ENCODE measurements at regions not wholly inside any gene's neighbourhood (a gene's known extent, or its start where the extent isn't known, plus 50 kb on each side); places are given as distances from the start of the nearest gene placed in this dataset.

DNA sequence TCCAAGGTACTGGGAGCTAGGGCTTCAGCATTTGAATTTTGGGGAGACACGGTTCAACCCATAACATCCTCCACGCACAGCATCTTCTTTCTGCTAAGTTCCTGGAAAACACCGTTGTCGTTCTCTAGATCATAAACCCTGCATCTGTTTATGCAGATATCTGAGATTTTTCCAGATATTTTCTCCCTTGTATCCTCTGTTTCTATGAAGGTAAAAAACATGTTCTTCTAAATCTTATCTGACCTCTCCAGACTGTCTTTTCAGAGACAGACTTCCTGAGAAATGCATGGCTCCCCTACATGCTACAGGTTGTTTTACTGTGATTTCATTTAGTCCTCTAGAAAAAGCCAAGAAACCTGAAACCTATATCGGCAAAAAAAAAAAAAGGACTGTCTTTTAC is 152.3 kb upstream of the KLF3 start:
- TF ChIP-seq, protein P1, sequence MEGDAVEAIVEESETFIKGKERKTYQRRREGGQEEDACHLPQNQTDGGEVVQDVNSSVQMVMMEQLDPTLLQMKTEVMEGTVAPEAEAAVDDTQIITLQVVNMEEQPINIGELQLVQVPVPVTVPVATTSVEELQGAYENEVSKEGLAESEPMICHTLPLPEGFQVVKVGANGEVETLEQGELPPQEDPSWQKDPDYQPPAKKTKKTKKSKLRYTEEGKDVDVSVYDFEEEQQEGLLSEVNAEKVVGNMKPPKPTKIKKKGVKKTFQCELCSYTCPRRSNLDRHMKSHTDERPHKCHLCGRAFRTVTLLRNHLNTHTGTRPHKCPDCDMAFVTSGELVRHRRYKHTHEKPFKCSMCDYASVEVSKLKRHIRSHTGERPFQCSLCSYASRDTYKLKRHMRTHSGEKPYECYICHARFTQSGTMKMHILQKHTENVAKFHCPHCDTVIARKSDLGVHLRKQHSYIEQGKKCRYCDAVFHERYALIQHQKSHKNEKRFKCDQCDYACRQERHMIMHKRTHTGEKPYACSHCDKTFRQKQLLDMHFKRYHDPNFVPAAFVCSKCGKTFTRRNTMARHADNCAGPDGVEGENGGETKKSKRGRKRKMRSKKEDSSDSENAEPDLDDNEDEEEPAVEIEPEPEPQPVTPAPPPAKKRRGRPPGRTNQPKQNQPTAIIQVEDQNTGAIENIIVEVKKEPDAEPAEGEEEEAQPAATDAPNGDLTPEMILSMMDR (IDR thresholded peaks at IDR 0.05; ENCODE audit: low read depth, low read length): no peak
- no peak overlapping the region for H3K4me3 ChIP-seq (replicated peaks in 1 of 2; ENCODE audit: low read depth in 2 of 2, low read length in 2 of 2)
- no peak for DNase-seq (ENCODE audit: low read depth in 2 of 2)

DNA sequence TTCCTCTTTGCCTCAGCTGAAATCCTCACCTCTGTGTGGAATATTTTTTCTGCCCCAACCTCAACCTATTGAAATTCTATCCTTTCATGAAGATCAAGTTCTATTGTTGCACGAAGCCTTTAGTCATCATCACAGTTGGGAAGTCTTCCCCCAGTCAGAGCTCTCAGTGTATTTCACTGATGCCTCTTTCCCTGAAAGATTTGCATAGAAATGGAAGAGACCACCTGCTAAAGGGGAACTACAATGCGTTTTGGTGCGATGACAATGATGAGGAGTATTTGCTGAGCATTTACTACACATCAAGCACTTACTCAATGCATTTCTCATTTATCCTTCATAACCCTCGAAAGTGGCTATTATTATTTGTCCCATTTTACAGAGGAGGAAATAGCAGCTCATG is 151.2 kb upstream of the KLF3 start:
- no peak for DNase-seq (ENCODE audit: low read depth in 2 of 2)
- TF ChIP-seq, protein P1 (IDR thresholded peaks at IDR 0.05; ENCODE audit: low read depth, low read length): no peak
- no peak overlapping the region for H3K4me3 ChIP-seq (replicated peaks in 1 of 2; ENCODE audit: low read depth in 2 of 2, low read length in 2 of 2)

DNA sequence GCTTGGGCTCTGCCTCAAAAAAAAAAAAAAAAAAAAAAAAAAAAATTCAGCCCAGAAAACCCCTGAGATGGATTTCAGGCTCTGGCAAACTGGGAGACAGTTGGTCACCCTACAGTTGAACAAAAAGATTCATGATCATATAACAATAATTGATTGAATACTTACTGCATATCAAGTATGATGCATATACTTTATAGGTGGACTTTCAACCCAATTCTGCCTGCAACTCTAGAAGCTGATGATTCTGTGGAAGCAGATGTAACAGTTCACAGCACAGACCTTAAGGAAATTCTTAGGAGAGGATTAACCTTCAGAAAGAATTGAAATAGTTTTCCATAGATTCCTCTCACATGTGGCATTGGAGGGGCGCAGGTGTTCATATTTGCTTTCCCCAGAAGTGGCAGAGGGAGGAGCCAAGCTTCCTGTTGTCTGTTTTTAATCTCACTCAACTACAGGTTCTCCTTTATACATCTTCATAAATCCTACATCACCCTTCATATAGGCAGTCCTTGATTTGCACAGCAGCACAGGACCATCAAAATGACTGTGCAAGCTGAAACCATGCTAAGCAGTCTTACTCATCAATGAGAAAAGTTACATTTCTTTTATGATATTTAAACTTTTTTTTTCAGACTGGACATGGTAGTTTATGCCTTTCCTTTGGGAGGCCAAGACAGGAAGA is 149.4 kb upstream of the KLF3 start:
- H3K4me3 ChIP-seq (replicated peaks in 1 of 2; ENCODE audit: low read depth in 2 of 2, low read length in 2 of 2): no peak overlapping the region
- TF ChIP-seq, protein P1 (IDR thresholded peaks at IDR 0.05; ENCODE audit: low read depth, low read length): no peak
- no peak for DNase-seq (ENCODE audit: low read depth in 2 of 2)

DNA sequence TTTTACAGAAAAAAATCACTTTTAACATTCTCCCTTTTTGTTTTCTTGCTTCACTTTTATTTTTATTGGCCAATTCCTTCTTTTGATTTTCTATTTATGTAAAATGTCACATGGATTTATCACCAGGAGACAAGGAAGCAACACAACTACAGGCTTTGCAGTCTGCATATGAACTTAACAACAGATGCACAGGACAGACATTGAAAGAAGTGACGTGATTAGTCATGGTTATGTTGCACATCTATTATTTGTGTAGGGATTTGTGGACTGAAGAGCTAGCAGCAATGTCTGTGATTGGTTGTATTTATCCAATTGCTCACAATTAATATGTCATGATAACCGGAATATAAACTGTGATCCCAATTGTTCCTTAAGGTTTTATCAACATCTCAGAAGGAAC is 147.8 kb upstream of the KLF3 start:
- TF ChIP-seq, protein P1 (IDR thresholded peaks at IDR 0.05; ENCODE audit: low read depth, low read length): no peak
- no peak overlapping the region for H3K4me3 ChIP-seq (replicated peaks in 1 of 2; ENCODE audit: low read depth in 2 of 2, low read length in 2 of 2)
- no peak for DNase-seq (ENCODE audit: low read depth in 2 of 2)

DNA sequence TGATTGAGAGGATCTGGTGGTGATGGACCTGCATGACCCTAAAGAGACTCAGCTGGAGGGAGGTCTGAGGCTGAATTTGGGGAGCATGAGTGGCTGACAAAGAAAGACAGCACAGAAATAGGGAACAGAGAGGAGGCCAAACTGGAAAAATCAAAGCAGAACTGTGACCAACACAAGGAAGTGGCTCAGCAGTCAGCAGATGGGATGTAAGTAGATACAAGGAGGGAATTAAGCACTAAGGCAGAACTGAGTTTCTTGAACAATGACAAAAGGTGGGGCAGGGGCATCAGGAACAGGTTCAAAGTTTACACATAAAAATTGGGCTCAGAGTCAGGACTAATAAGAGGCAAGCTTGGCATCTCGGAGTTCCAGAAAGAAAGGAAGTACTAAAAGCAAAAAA is 144.3 kb upstream of the KLF3 start:
- DNase-seq (ENCODE audit: low read depth in 2 of 2): no peak
- TF ChIP-seq, protein P1 (IDR thresholded peaks at IDR 0.05; ENCODE audit: low read depth, low read length): no peak
- no peak overlapping the region for H3K4me3 ChIP-seq (replicated peaks in 1 of 2; ENCODE audit: low read depth in 2 of 2, low read length in 2 of 2)

DNA sequence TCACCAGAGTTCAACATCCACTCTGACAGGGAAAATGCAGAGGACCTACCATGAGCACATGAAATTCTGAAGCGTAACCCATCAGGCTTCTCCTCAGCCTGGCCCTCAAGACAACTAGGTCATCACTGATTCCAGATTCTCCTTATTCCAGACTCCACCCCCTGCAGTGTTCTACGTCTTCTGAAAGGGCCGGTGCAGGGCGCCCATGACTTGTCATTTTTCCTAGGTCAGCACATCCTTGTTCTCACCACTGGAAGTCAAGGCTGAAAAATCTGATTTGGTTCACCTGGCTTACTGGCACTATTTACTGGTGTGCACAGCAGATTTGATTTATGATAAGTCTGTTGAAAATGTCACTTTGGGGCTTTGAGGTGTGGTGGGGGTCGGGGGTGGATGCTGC is 140.9 kb upstream of the KLF3 start:
- TF ChIP-seq, protein P1 (IDR thresholded peaks at IDR 0.05; ENCODE audit: low read depth, low read length): no peak
- DNase-seq (ENCODE audit: low read depth in 2 of 2): no peak
- no peak overlapping the region for H3K4me3 ChIP-seq (replicated peaks in 1 of 2; ENCODE audit: low read depth in 2 of 2, low read length in 2 of 2)

Measured in cardiac fibroblast (primary cell).